ENCODE measurements at regions not wholly inside any gene's neighbourhood (a gene's known extent, or its start where the extent isn't known, plus 50 kb on each side); places are given as distances from the start of the nearest gene placed in this dataset.

DNA sequence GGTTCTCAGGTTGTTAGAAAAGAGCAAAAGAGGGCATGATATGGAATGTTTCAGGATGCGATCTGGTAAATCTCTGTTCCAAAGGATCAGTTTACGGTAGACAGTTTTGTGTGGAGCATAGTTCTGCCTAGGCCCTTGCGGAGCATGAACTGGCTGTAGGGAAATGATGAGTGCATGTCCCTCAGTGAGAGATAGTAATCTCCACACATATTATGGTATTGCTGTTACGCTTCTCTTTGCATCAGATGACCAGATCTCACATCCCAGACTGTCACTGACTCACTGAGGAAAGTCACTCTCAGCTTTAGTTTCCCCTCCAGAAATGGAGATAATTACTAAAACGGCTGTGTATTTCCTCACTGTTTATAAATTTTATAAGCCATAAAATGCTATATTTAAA lies 836.0 kb downstream of the JRKL start:
- H3K79me2 ChIP-seq (ENCODE audit: control insufficient read depth, insufficient read depth, low read length) = no peaks in the 10 kb centered on the region
- no peak overlapping the region for H3K4me3 ChIP-seq (ENCODE audit: control insufficient read depth in 2 of 3, extremely low read depth in 1 of 3, insufficient read depth in 2 of 3, low read depth in 1 of 3, low read length in 3 of 3)
- dilution Hi-C loops (cut with MboI; ENCODE audit: extremely low pct_ligation_motif_present, low sequenced_read_pairs) = no loop called here
- H3K9me3 ChIP-seq (ENCODE audit: control insufficient read depth, low read depth, low read length) = no peaks in the 10 kb centered on the region
- no peaks in the 10 kb centered on the region for H3K4me1 ChIP-seq (ENCODE audit: control insufficient read depth, extremely low read depth, insufficient read depth, low read length)
- TF ChIP-seq, protein P1, sequence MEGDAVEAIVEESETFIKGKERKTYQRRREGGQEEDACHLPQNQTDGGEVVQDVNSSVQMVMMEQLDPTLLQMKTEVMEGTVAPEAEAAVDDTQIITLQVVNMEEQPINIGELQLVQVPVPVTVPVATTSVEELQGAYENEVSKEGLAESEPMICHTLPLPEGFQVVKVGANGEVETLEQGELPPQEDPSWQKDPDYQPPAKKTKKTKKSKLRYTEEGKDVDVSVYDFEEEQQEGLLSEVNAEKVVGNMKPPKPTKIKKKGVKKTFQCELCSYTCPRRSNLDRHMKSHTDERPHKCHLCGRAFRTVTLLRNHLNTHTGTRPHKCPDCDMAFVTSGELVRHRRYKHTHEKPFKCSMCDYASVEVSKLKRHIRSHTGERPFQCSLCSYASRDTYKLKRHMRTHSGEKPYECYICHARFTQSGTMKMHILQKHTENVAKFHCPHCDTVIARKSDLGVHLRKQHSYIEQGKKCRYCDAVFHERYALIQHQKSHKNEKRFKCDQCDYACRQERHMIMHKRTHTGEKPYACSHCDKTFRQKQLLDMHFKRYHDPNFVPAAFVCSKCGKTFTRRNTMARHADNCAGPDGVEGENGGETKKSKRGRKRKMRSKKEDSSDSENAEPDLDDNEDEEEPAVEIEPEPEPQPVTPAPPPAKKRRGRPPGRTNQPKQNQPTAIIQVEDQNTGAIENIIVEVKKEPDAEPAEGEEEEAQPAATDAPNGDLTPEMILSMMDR (optimal IDR thresholded peaks at IDR 0.05 in 1 of 3, IDR thresholded peaks at IDR 0.05 in 1 of 3, conservative IDR thresholded peaks at IDR 0.05 in 1 of 3; ENCODE audit: extremely low read depth in 1 of 3, insufficient read depth in 2 of 3, low read length in 3 of 3) = no peak
- no peak for TF ChIP-seq EZH2 (IDR thresholded peaks at IDR 0.05; ENCODE audit: low read length)
- no peak for DNase-seq (ENCODE audit: low read depth, low spot score)
- H2AFZ ChIP-seq (ENCODE audit: control insufficient read depth, low read length) = no peak overlapping the region
- FAIRE-seq = no peak
- no peaks in the 10 kb centered on the region for H3K36me3 ChIP-seq (ENCODE audit: control insufficient read depth in 2 of 2, extremely low read depth in 1 of 2, insufficient read depth in 2 of 2, low read length in 2 of 2)
- H3K9ac ChIP-seq (ENCODE audit: control insufficient read depth, extremely low read depth, insufficient read depth, low read length) = no peak overlapping the region
- no peak overlapping the region for H3K4me2 ChIP-seq (ENCODE audit: control insufficient read depth, extremely low read depth, insufficient read depth, low read depth, low read length)
- H3K27me3 ChIP-seq (ENCODE audit: control insufficient read depth, extremely low read depth, insufficient read depth, low read length) = no peaks in the 10 kb centered on the region
- H3K9me1 ChIP-seq (ENCODE audit: control insufficient read depth, extremely low read depth, insufficient read depth, low read length) = no peaks in the 10 kb centered on the region
- no peak overlapping the region for H3K27ac ChIP-seq (ENCODE audit: control insufficient read depth, insufficient read depth, low read length)
- no peaks in the 10 kb centered on the region for H4K20me1 ChIP-seq (ENCODE audit: control insufficient read depth, extremely low read depth, insufficient read depth, low read length)

DNA sequence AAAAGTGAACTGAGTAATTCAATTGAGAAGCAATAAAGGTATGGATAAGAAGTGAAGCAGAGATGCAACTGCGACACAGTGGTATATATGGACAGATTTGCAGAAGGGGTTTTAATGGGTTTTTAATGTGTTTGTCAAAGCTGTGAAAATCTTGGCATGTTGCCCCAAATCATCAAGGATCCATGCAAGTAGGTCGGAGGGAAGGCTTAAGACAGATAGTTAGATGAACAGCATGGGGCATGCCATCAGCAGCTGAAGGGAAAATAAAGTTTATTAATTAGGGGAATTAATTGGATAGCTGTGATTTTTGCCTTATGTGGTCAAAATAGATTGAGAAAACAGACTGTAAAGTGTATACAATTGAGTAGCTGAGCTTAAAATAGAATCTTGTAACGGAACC lies 840.1 kb downstream of the JRKL start:
- TF ChIP-seq EZH2 (IDR thresholded peaks at IDR 0.05; ENCODE audit: low read length) = no peak
- TF ChIP-seq, protein P1 (optimal IDR thresholded peaks at IDR 0.05 in 1 of 3, IDR thresholded peaks at IDR 0.05 in 1 of 3, conservative IDR thresholded peaks at IDR 0.05 in 1 of 3; ENCODE audit: extremely low read depth in 1 of 3, insufficient read depth in 2 of 3, low read length in 3 of 3) = no peak
- Histone ChIP-seq H3K4me2 (ENCODE audit: control insufficient read depth, extremely low read depth, insufficient read depth, low read depth, low read length) (no peak overlapping the region), H3K4me1 (ENCODE audit: control insufficient read depth, extremely low read depth, insufficient read depth, low read length) (no peaks in the 10 kb centered on the region), H4K20me1 (ENCODE audit: control insufficient read depth, extremely low read depth, insufficient read depth, low read length) (no peaks in the 10 kb centered on the region), H3K27me3 (ENCODE audit: control insufficient read depth, extremely low read depth, insufficient read depth, low read length) (no peaks in the 10 kb centered on the region), H3K9ac (ENCODE audit: control insufficient read depth, extremely low read depth, insufficient read depth, low read length) (no peak overlapping the region), H2AFZ (ENCODE audit: control insufficient read depth, low read length) (no peak overlapping the region), H3K79me2 (ENCODE audit: control insufficient read depth, insufficient read depth, low read length) (no peaks in the 10 kb centered on the region), H3K9me1 (ENCODE audit: control insufficient read depth, extremely low read depth, insufficient read depth, low read length) (no peaks in the 10 kb centered on the region), H3K4me3 (ENCODE audit: control insufficient read depth in 2 of 3, extremely low read depth in 1 of 3, insufficient read depth in 2 of 3, low read depth in 1 of 3, low read length in 3 of 3) (no peak overlapping the region), H3K27ac (ENCODE audit: control insufficient read depth, insufficient read depth, low read length) (no peak overlapping the region), H3K36me3 (ENCODE audit: control insufficient read depth in 2 of 2, extremely low read depth in 1 of 2, insufficient read depth in 2 of 2, low read length in 2 of 2) (no peaks in the 10 kb centered on the region), H3K9me3 (ENCODE audit: control insufficient read depth, low read depth, low read length) (no peaks in the 10 kb centered on the region)
- no peak for DNase-seq (ENCODE audit: low read depth, low spot score)
- no peak for FAIRE-seq
- dilution Hi-C loops (cut with MboI; ENCODE audit: extremely low pct_ligation_motif_present, low sequenced_read_pairs) = no loop called here
